Activated gamma-delta T cell treated with Interleukin-2 at 50 U/mL for 16 hours (primary cell): ENCODE measurements at regions not wholly inside any gene's neighbourhood (a gene's known extent, or its start where the extent isn't known, plus 50 kb on each side); places are given as distances from the start of the nearest gene placed in this dataset.

Source experiments
- DNase-seq: peaks from one replicate; pipeline ENCODE4 v3.0.0-alpha.2; 2020

- no peak for DNase-seq
Observed at GRCh38 chrX:13266641-13267345, 53.1 kb downstream of the ATXN3L start.

GRCh38 chrX:13265549-13266132 lies 54.2 kb downstream of the ATXN3L start:
- DNase-seq, result no peak

- DNase-seq, result no peak
Observed at GRCh38 chrX:13265111-13265510, 54.7 kb downstream of the ATXN3L start.

GRCh38 chrX:13263560-13264251 lies 56.1 kb downstream of the ATXN3L start:
- DNase-seq, result no peak

GRCh38 chrX:13261348-13261747 lies 58.5 kb downstream of the ATXN3L start:
- DNase-seq, result no peak

- DNase-seq, result no peak
Observed at GRCh38 chrX:13260598-13260997, 59.3 kb downstream of the ATXN3L start.

GRCh38 chrX:13258725-13259124 lies 61.1 kb downstream of the ATXN3L start:
- DNase-seq, result no peak

- DNase-seq, result no peak
Observed at GRCh38 chrX:13258052-13258444, 61.8 kb downstream of the ATXN3L start.

GRCh38 chrX:13257223-13258051 lies 62.4 kb downstream of the ATXN3L start:
- no peak for DNase-seq

- no peak for DNase-seq
Observed at GRCh38 chrX:13256603-13257002, 63.2 kb downstream of the ATXN3L start.

- no peak for DNase-seq
Observed at GRCh38 chrX:13254870-13255269, 65.0 kb downstream of the ATXN3L start.

GRCh38 chrX:13254076-13254785 lies 65.6 kb downstream of the ATXN3L start:
- DNase-seq, result no peak

- no peak for DNase-seq
Observed at GRCh38 chrX:13253223-13253622, 66.6 kb downstream of the ATXN3L start.

- no peak for DNase-seq
Observed at GRCh38 chrX:13252726-13253125, 67.1 kb downstream of the ATXN3L start.

- no peak for DNase-seq
Observed at GRCh38 chrX:13250826-13251580, 68.8 kb downstream of the ATXN3L start.

GRCh38 chrX:13248867-13249486 lies 70.9 kb downstream of the ATXN3L start:
- no peak for DNase-seq

GRCh38 chrX:13239272-13239671 lies 80.6 kb downstream of the ATXN3L start:
- no peak for DNase-seq

GRCh38 chrX:13235930-13236329 lies 83.9 kb downstream of the ATXN3L start:
- no peak for DNase-seq

GRCh38 chrX:13232484-13232883 lies 87.4 kb downstream of the ATXN3L start:
- no peak for DNase-seq

GRCh38 chrX:13226214-13226613 lies 93.6 kb downstream of the ATXN3L start:
- DNase-seq, result no peak

- DNase-seq, result no peak
Observed at GRCh38 chrX:13223868-13224567, 95.8 kb downstream of the ATXN3L start.
